HG02938 (cell line): ENCODE measurements at regions not wholly inside any gene's neighbourhood (a gene's known extent, or its start where the extent isn't known, plus 50 kb on each side); places are given as distances from the start of the nearest gene placed in this dataset.

Source experiments
- ATAC-seq: cut with Tn5 transposase; IDR thresholded peaks from one replicate; pipeline ENCODE4 v1.9.1; 2021; ENCODE audit warnings: mild to moderate bottlenecking, moderate library complexity; ENCODE audit not compliant: unreplicated experiment

DNA sequence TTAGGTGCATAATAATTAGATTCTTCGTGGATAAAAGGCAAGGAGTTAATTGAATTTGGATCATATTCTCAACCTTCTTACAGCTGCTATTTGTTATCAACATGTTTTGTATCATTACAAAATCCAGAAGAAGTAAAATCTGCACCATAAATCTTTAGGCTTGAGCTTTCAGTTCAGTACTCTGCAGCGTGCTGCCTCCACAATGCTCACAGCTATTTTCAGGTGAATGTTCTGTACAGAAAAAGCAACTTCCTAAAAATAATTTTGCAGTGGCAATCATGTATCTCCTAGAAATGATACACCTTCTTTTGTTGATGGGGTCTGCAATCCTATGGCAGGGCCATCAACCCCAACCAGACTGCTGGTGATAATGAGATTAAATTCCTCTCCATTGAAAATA is 220.9 kb upstream of the CTNNB1 start:
- ATAC-seq: no peak

DNA sequence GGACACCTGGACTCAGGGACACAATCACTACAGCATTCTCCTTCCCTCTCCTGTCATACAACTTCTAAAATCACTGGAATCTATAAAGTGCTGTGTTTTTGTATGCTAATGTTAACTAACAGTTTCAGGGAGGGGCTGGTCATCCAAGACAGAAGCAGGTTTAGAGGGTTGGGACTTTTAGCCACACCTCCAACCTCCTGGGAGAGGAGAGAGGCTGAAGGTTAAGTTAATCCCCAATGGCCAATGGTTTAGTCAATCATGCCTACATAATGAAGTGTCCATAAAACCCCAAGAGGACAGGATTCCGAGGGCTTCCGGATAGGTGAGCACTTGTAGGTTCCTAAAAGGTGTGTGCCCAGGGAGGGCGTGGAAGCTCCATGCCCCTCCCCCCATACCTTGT is 219.3 kb upstream of the CTNNB1 start:
- no peak for ATAC-seq

DNA sequence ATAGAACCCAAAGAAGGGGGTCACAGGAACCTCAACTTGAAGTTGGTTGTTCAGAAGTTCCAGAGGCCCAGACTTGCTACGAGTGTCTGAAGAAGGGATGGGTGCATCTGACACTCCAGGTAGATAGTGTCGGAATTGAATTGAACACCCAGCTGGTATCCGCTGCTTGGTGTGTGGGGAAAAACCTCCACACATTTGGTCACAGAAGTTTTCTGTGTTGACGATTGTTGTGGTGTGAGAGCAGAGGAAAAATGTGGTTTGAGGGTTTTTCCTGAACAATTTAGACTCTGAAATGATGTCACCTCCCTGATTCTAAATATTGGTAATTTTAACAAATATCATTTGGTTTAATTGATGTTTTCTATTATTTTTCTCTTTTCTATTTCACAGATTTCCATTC is 218.8 kb upstream of the CTNNB1 start:
- no peak for ATAC-seq

DNA sequence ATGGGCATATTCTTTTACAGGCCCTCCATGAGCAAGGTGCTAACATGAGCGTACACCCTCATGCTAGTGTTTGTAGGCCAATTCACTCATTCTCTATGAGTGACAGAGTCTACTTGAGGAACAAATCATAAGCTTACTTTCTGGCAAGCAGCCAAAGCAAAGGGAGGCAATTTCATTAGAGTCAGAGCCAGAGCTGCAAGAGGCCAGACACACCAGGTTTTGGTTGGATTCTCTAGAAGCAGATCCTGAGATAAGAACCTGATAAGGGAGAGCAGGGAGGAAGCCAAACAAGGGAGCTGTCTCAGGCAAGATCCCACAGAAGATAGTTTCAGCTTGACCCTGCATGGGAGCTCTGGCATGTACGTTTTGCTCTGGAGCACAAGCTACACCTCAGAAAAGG is 214.1 kb upstream of the CTNNB1 start:
- ATAC-seq: no peak

DNA sequence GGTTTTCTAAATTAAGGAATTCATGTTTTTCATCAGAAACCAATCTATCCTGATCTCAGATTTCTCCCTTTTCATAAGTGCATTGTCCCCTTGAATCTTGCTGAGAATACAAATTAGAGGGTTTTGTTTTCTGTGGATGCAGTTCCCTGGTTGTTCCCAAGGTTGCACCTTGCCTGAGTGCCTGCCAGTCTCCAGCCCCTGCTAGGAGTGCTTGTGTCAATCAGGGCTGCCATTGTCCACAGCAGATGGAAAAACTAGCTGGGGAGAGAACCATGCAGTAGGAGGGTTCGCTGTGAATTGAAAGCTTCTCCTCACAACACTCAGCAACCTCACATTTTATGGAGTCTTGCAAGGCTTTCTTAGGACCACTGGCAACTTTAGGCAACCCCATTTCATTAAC is 210.8 kb upstream of the CTNNB1 start:
- ATAC-seq: no peak

DNA sequence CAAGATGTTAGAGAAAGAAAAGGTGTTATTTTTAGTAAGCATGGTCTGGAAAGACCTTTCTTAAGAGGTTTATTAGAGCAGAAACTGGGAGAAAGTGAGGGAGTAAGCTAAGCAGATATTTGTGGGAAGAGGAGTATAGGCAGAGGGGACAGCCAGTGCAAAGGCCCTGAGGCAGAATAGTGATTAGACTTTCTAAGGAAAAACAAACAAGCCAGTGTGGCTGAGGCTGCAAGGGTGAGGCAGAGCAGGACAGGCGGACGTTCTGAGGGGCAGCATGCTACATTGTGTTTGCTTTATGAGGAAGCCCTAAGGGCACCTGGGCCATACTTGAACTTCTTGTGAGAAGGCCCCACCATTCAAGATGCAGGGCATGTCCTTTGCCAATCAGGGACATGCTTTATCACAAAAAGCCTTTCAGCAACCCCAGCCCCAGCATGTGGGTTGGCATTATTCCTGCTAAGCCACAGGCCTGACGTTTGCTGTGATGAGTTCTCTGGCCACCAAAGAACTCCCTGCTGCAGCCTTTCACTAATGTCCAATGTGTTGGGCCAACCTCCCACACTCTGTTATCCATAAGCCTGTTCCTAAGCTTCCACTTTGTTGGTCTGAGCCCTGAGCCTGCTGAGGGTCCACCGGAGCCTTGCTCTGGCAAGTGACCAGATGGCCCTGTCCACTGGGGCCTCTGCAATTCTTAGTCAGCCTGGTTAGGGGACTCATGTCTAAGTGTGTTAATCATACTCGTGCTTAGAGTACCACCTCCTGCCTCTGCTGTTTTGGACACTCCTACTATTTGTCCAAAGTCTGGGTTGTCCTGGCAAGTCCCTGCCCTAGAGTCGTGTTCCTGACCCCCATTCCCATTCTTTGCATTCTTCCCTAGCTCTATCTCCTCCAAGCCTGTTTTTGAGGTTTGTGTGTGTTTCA is 209.9 kb upstream of the CTNNB1 start:
- ATAC-seq: no peak

DNA sequence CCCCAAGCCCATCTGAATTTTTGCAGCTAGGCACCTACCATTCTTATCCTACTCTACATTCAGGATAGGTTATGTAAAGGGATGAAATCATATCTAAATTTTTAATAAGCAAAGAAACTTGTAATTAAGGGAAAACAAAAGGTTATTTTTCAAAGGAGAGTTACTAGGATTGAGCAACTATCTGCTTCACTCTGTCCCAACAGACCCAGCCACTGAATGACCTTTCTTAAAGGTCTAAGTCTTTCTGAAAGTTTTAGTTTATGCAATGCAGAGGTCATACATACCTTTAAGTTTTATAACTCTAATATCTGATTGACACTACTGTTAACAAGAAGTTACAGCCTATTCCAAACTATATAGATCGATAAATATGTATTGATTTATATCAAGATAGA is 209.2 kb upstream of the CTNNB1 start:
- ATAC-seq: no peak

DNA sequence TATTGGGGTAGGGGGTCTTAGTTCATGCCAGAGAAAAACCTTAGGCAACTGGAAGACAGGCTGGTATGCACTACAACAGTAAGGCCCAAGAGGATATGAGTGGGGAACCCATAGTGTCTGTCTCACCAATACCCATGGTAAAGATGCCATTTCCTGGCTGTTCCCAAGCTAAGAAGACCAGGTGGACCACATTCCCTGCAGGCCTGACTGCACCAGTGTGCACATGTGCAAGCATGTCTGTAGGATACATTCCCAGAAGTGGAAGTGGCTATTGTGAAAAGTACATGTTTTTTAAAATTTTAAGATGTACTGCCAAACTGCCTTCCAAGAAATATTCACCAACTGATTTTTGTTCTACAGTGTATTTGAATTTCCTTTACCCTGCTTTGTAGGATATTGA is 207.3 kb upstream of the CTNNB1 start:
- ATAC-seq: no peak

DNA sequence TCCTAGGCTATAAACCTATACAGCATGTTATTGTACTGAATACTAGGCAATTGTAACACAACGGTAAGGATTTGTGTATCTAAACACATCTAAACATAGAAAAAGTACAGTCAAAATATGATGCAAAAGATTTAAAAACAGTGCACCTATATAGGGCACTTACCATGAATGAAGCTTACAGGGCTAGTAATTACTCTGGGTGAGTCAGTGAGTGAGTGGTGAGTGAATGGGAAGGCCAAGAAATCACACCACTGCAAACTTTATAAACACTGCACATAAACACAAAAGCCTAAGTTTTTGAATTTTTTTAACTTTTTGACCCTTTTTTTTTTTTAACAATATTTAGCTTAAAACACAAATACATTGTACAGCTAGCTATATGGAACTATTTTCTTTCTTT is 204.7 kb upstream of the CTNNB1 start:
- no peak for ATAC-seq

DNA sequence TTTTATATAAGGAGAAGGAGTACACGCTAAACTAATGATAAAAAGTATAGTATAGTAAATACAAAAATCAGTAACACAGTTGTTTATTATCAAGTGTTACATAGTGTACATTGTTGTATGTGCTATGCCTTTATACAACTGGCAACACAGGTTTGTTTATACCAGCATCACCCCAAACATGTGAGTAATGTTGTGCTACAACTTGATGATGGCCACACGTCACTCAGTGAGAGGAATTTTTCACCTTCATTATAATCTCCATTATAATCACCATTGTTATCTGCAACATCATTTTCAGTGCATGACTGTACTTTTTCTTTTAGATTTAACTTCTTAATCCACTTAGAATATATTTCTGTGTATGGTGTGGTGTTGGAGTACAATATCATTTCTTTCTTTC is 204.0 kb upstream of the CTNNB1 start:
- ATAC-seq: no peak

DNA sequence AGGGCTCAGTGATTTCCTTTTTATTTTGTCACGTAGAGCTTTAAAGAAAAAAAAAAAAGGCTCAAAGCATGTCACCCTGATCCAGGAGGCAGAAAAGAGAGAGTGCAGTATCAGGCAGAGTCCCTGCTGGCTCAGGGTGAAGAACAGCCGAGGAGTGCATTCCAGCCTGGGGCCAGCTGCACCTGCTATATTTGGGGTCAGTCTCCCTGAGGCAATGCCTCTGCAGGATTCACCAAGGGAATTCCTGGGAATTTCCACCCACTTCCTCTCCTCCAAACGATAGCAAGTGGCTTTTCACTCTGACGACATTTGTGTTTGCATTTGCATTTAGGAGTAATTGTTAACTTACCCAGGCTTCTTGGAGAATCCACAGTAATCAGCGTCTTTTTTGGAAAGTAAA is 202.9 kb upstream of the CTNNB1 start:
- ATAC-seq: no peak

DNA sequence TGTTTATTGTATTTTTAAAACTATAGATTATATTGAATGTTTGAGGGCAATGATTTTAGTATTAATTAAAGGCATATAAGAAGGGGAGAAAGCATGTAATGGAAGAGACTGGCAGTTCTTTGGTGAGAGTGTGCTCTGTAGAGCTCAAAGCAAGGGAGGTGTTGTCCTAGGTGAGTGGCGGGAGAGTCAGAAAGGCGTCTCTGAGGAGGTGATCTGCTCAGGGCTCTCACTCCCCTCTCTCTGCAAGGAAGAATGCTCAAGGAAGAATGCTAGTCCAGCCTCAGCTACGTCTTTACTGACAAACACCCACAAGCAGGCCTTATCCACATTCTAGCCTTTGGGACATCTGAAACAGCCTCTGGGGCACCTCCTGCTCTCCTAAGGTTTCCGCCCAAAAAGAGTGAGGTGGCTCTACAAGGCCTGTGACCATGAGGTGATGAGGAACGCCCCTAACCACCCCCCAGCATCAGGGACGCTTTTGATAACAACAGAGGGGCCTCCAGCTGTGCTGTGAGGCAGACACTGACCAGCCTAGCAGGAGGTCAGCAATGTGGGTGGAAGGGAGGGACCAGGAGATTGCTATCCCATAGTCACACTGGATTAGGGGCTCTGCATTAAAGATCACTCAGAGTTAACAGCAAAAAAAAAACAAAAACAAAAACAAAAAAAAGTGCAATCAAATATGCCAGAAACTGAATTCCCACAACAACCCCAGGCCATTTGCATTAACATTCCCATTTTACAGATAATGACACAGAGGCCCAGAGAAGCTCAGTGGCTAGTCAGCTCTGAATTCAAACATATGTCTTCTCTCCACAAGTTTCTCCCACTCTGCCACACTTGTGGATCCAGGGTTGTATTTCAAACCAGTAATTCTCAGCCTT is 202.2 kb upstream of the CTNNB1 start:
- ATAC-seq: no peak

DNA sequence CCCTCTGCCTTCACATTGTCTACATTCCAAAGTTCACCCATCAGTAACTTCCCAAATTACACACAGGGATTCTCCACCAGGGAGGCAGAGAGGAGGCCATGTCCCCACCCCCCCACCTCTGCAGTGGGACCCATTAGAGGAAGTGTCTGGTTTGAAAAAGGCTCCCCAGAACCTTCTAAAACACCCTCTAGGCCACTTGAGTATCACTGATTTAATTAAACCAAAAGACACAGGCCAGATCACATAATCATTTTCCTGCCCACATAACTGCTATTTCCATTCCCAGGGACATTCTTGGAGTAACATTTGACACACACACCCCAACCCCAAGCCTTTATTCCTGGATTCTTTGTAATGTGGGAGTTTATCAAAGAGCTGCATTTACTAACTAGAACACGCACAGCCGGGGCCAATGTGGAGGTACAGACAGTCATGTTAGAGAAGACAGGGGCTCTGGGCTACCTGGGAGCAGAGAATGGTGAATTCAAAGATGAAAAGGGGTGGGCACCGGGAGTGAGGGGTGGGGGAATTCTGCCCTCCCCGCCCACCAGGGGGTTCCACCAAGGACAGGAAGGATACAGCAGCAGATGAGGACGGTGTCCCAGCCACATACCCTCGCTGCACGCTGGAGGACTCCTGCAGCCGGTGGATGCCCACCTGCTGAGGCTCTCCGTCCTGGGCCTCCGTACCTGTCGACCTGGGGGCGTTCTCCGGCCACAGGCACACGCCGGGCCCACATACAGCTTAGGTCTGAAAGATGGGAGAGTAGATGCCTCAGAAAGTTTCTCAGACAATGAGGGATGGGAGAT is 201.4 kb upstream of the CTNNB1 start:
- no peak for ATAC-seq

DNA sequence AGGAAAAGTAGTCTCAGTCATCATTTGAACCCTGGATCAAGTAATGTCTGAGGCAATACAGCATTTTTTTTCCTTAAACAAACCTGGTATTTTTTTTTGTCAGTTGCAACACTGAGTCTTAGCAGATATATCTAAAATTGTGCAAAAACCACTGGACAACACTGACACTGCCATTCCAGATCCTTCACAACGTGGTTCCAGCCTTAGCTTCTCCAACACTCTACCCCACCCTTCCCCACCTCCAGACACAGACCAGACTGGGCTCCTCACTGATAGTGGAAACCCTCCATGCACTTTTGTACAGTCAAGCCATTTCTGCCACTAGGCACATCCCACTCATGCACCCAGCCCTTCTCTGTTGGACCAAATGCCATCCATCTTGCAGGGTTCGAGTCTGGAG is 199.6 kb upstream of the CTNNB1 start:
- ATAC-seq: no peak

DNA sequence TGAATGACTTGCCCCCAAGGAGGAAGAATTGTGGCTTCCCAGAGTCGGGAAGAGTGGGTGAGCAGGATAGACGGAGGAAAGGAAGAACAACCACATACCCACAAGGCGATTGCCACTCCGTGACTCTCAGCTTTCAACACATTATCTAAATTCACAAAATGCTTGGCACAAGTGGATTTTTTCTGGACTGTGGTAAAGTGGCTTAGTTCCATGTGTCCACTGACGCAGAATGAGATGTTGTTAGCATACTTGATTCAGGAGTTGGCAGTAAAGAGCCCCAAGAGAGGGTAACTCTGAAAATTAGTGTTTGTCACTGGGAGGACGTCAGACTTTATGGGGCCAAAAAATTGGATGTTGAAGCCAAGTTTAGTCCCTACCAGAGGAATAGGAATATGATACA is 198.8 kb upstream of the CTNNB1 start:
- ATAC-seq: no peak

DNA sequence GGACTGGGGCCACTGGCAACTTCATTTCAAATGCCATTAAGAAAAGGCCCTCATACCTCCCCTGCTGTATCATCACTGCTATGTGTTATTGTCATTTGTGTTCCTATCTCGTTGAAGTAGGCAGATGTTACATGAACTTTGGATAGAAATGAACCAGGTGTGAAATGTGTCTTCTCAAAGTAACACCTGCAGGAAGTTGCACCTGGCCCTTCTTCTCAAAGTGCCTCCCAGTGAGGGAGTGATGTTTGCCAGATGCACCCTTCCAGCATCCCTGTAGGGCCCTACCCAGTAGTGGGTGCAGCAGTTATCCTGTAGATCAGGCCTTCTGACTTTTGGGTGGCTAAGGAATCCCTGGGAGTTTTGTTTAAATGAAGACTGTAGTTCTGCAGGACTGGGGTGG is 197.7 kb upstream of the CTNNB1 start:
- ATAC-seq: no peak

DNA sequence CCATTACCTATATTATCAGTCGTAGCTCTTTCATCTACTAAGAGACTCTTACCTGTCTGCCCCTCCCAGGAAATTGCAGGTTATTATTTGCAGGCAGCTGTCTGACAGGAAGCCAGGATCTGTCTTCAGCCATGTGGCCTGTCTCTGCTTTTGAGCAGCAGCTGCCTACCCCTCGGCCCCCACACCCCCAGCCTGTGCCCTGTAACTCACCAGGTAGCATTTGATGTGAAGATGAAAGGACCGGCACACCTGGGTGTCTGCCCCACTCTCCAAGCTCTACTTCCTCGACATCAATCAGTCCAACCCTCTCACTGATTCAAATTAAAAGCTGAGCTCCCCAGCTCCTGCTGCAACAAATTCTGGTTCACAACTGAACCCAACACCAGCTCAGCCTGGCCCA is 197.2 kb upstream of the CTNNB1 start:
- no peak for ATAC-seq

DNA sequence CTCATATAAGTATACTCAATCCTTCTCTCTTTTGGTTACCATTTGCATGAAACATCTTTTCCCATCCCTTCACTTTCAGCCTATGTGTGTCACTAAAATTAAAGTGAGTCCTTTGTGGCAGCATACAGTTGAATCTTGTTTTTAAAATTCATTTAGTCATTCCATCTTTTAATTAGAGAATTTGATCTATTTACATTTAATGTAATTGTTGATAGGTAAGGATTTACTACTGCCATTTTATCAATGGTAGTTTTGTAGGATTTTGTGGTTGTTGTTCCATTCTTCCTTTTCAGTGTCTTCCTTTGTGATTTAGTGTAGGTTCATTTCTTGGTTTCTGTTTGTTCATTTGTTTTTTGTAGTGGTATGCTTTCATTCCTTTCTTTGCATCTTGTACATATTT is 191.9 kb upstream of the CTNNB1 start:
- no peak for ATAC-seq

DNA sequence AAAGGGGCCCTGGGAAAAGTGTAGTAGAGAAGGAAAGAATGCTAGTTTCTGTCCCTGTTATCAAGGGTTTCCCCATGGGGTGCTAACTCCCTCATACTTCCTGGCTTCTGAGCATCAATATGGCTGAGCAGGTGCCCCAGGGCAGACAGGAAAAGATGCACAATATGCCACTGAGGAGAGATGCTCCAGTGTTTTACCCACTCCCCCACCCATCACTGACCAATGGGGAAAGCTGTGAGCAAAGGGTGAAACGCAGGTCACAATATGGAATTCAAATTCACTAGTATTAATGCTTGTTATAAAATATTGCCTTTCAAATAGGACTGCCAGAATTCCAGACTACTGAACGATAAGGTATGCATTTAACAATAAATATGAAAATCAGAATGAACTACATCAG is 187.5 kb upstream of the CTNNB1 start:
- no peak for ATAC-seq

DNA sequence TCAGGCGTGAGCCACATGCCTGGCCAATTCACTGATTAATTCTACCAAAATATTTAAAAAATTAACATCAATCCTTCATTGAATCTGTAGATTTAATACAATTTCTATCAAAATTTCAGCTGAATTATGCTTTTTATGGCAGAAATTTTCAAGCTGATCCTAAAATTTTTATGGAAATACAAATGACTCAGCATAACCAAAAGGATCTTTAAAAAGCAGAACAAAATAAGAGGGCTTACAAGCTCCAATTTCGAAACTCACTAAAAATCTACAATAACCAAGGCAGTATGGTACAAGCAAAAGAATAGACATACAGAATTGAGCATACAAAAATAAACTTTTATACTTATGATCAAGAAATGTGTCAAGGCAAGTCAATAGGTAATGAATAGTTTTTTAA is 180.4 kb upstream of the CTNNB1 start:
- no peak for ATAC-seq
